T-cell (primary cell): ENCODE measurements at regions not wholly inside any gene's neighbourhood (a gene's known extent, or its start where the extent isn't known, plus 50 kb on each side); places are given as distances from the start of the nearest gene placed in this dataset.

Experiments used
- ATAC-seq, 4 experiments: fragments of 200-7000 bp in 3 of 4; fragments of 150-1000 bp in 1 of 4; cut with Tn5 transposase; replicated peaks in 1 of 4; 1 replicate in 3 of 4; 2 replicates in 1 of 4; pipeline ENCODE4 v1.10.0; 2021; ENCODE audit warnings: moderate library complexity in 3 of 4, mild to moderate bottlenecking in 2 of 4, moderate number of reproducible peaks in 1 of 4
- CTCF ChIA-PET, 2 donors: fragments of 300-600 bp; sonication (Branson Sonifier 250); formaldehyde crosslinking; loops; one replicate each; lab custom pipeline; 2022; ENCODE audit warnings: antibody characterized with exemption in 2 of 2; lab: Charles Lee
- POLR2A ChIA-PET, 2 donors: fragments of 300-600 bp; sonication (Branson Sonifier 250); formaldehyde crosslinking; loops; one replicate each; lab custom pipeline; 2022; ENCODE audit warnings: antibody characterized with exemption in 2 of 2; lab: Charles Lee
- DNase-seq, 35 experiments: peaks; one replicate each; pipeline versions ENCODE4 v3.0.0 to v3.0.0-alpha.2; 2013 to 2023
- H3K27ac ChIP-seq: one replicate; pipeline ENCODE4 v1.5.1; 2013; ENCODE audit warnings: low read length
- H3K27me3 ChIP-seq, 2 experiments: replicated peaks in 1 of 2; 1 replicate in 1 of 2; 2 replicates in 1 of 2; pipeline versions ENCODE4 v1.6.1 to v1.7.0; 2013; ENCODE audit warnings: low read length in 1 of 2, mixed read lengths in 1 of 2; ENCODE audit not compliant: control insufficient read depth in 2 of 2, insufficient read depth in 2 of 2; ENCODE audit errors: extremely low read depth in 1 of 2
- H3K36me3 ChIP-seq, 2 donors: 1 replicate in 1 of 2; 2 replicates in 1 of 2; pipeline versions ENCODE4 v1.6.1 to v1.7.0; 2013; ENCODE audit warnings: low read length in 1 of 2; ENCODE audit not compliant: control insufficient read depth in 2 of 2, insufficient read depth in 1 of 2; ENCODE audit errors: extremely low read depth in 1 of 2
- H3K4me1 ChIP-seq, 2 experiments: 1 replicate in 1 of 2; 2 replicates in 1 of 2; pipeline versions ENCODE4 v1.6.1 to v1.7.0; 2013; ENCODE audit warnings: low read length in 2 of 2, mixed read lengths in 1 of 2; ENCODE audit not compliant: insufficient read depth in 2 of 2, control insufficient read depth in 1 of 2; ENCODE audit errors: extremely low read depth in 1 of 2
- H3K4me3 ChIP-seq, 2 donors: 1 replicate in 1 of 2; 2 replicates in 1 of 2; pipeline versions ENCODE4 v1.5.1 to v1.7.0; 2013; ENCODE audit warnings: mild to moderate bottlenecking in 2 of 2, low read length in 1 of 2, moderate library complexity in 1 of 2; ENCODE audit not compliant: control insufficient read depth in 1 of 2; ENCODE audit errors: extremely low read depth in 1 of 2
- H3K9me3 ChIP-seq: 2 replicates; pipeline ENCODE4 v1.7.0; 2013
- H3K27ac Mint-ChIP-seq, 2 donors: one replicate each; pipeline ENCODE4 v1.8.0; 2020 to 2021; ENCODE audit warnings: mild to moderate bottlenecking in 2 of 2, mixed read lengths in 2 of 2
- H3K27me3 Mint-ChIP-seq, 2 donors: one replicate each; pipeline ENCODE4 v1.8.0; 2021 to 2022; ENCODE audit warnings: mixed read lengths in 2 of 2
- H3K36me3 Mint-ChIP-seq: one replicate; pipeline ENCODE4 v1.8.0; 2021; ENCODE audit warnings: mixed read lengths
- H3K4me1 Mint-ChIP-seq, 3 donors: one replicate each; pipeline ENCODE4 v1.8.0; 2020 to 2022; ENCODE audit warnings: mixed read lengths in 3 of 3, mild to moderate bottlenecking in 1 of 3
- H3K4me3 Mint-ChIP-seq, 3 donors: one replicate each; pipeline ENCODE4 v1.8.0; 2020 to 2022; ENCODE audit warnings: mild to moderate bottlenecking in 3 of 3, mixed read lengths in 3 of 3, moderate library complexity in 3 of 3
- H3K9me3 Mint-ChIP-seq, 3 donors: one replicate each; pipeline ENCODE4 v1.8.0; 2020 to 2022; ENCODE audit warnings: mixed read lengths in 3 of 3
- WGBS: methylation state at CpG from one replicate; pipeline ENCODE4 v1.1.5; 2013; ENCODE audit warnings: missing lambda C conversion rate; ENCODE audit not compliant: insufficient coverage; 5-methylcytosine and 5-hydroxymethylcytosine counted together

GRCh38 chr1:59178339-59179187, 118.3 kb upstream of the FGGY start:
- H3K27me3 Mint-ChIP-seq: no peaks in the 10 kb centered on the region
- DNase-seq (no peak), ATAC-seq (no peak)
- CTCF ChIA-PET: no interaction called here
- no peak overlapping the region for H3K4me3 Mint-ChIP-seq
- H3K27me3 ChIP-seq: no peaks in the 10 kb centered on the region
- H3K36me3 ChIP-seq: no peaks in the 10 kb centered on the region
- no peak overlapping the region for H3K27ac ChIP-seq
- H3K4me1 ChIP-seq: no peaks in the 10 kb centered on the region
- H3K36me3 Mint-ChIP-seq: no peaks in the 10 kb centered on the region
- no peak overlapping the region for H3K27ac Mint-ChIP-seq
- no peak overlapping the region for H3K4me3 ChIP-seq
- peaks cover 0 to 5% (median 0%) of the 10 kb centered on the region in 3 donors for H3K9me3 Mint-ChIP-seq
- WGBS: no CpG with 5 or more reads among the region's 4 CpGs
- H3K9me3 ChIP-seq: no peaks in the 10 kb centered on the region
- POLR2A ChIA-PET: no interaction called here
- no peaks in the 10 kb centered on the region for H3K4me1 Mint-ChIP-seq

DNA sequence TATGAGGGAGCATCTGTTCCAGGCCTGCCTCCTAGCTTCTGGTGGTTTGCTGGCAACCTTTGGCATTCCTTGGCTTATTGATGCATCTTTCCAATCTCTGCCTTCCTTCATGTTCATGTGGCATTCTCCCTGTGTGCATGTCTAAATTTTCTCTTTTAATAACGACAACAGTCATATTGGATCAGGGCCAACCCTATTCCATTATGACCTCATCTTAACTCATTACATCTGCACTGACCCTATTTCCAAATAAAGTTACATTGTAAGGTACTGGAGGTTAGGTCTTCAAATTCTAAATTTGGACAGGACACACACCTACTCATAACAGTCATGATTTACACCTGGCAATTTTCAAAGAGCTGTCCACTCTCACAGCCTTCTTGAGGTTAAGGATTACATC, 117.2 kb upstream of the FGGY start:
- H3K4me1 ChIP-seq: no peaks in the 10 kb centered on the region
- DNase-seq (no peak), ATAC-seq (no peak)
- H3K27me3 Mint-ChIP-seq: no peaks in the 10 kb centered on the region
- no peaks in the 10 kb centered on the region for H3K9me3 ChIP-seq
- peaks cover 0 to 5% (median 0%) of the 10 kb centered on the region in 3 donors for H3K9me3 Mint-ChIP-seq
- no peak overlapping the region for H3K27ac ChIP-seq
- 80% methylated on average over 1 of the region's 1 CpG for WGBS
- H3K4me3 ChIP-seq: no peak overlapping the region
- ChIA-PET CTCF (no interaction called here), POLR2A (no interaction called here)
- no peak overlapping the region for H3K27ac Mint-ChIP-seq
- H3K36me3 Mint-ChIP-seq: no peaks in the 10 kb centered on the region
- no peaks in the 10 kb centered on the region for H3K4me1 Mint-ChIP-seq
- H3K36me3 ChIP-seq: no peaks in the 10 kb centered on the region
- no peaks in the 10 kb centered on the region for H3K27me3 ChIP-seq
- H3K4me3 Mint-ChIP-seq: no peak overlapping the region

DNA sequence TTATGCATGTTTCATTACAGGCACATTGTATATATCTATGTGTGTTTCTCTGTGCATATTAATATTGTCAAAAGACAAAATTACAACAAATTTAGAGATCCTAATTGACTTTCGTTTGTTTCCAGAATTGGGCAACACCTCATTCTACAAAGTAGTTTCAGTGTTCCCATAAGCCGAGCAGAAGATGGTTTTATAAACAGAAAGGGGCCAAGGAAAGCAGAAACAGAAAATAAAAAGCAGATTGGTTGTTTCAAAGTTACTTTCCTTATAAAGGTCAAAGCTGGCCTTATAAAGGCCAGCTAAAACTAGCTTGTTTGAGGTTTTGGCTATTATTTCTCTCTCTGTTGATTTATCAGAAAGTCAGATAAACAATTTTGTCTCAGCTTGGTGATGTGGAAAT, 116.2 kb upstream of the FGGY start:
- ChIA-PET CTCF (interaction anchor here in 1 of 2 donors (0.6 kb wide), 1 partner anchor 330 kb away, joined by 3 read pairs; no protein-coding TSS in a partner anchor), POLR2A (no interaction called here)
- H3K4me1 ChIP-seq: no peaks in the 10 kb centered on the region
- H3K4me3 ChIP-seq: no peak overlapping the region
- Mint-ChIP-seq H3K27me3 (no peaks in the 10 kb centered on the region), H3K36me3 (no peaks in the 10 kb centered on the region), H3K9me3 (peaks cover 0 to 5% (median 0%) of the 10 kb centered on the region in 3 donors), H3K27ac (no peak overlapping the region), H3K4me1 (no peaks in the 10 kb centered on the region), H3K4me3 (no peak overlapping the region)
- no peak for DNase-seq
- no peaks in the 10 kb centered on the region for H3K36me3 ChIP-seq
- WGBS: no CpG with 5 or more reads among the region's 2 CpGs
- H3K9me3 ChIP-seq: no peaks in the 10 kb centered on the region
- no peak overlapping the region for H3K27ac ChIP-seq
- ATAC-seq: no peak
- no peaks in the 10 kb centered on the region for H3K27me3 ChIP-seq

DNA sequence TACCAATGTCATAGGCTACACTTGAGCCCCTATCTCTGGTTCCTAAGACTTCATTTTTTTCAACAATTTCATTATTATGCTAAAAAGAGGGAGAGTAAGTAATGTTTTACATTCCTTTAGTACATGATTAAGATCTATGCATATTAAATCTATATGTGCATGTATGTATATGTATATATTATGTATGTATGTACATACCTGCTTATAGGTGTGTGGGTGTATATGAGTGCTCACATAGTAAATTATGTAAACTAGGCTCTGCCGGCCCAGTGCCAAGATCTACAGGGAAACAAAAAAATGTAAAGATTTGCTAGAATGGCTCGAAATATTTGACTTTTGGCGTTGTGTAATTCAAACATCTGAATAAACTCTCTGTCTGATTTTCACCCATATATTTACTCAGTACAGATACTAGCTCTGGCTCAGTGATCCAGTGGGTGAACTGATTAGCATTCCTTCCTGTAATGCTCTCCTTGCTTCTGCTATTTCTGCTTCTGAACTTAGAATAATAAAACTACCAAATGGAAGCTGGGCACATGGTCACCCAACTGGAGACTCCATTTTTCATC, 113.1 kb upstream of the FGGY start:
- no peaks in the 10 kb centered on the region for H3K36me3 ChIP-seq
- DNase-seq: no peak
- no peaks in the 10 kb centered on the region for H3K27me3 ChIP-seq
- Mint-ChIP-seq H3K9me3 (no peaks in the 10 kb centered on the region), H3K4me1 (no peaks in the 10 kb centered on the region), H3K36me3 (no peaks in the 10 kb centered on the region), H3K4me3 (no peak overlapping the region), H3K27ac (no peak overlapping the region), H3K27me3 (no peaks in the 10 kb centered on the region)
- no peak overlapping the region for H3K27ac ChIP-seq
- ChIA-PET POLR2A (no interaction called here), CTCF (no interaction called here)
- no peak overlapping the region for H3K4me3 ChIP-seq
- no peak for ATAC-seq
- H3K9me3 ChIP-seq: no peaks in the 10 kb centered on the region
- H3K4me1 ChIP-seq: no peaks in the 10 kb centered on the region
- WGBS: 87% methylated on average over 3 of the region's 3 CpGs

- POLR2A ChIA-PET: no interaction called here
- Histone ChIP-seq H3K27ac (no peak overlapping the region), H3K9me3 (no peaks in the 10 kb centered on the region), H3K4me3 (no peak overlapping the region), H3K36me3 (no peaks in the 10 kb centered on the region), H3K27me3 (no peaks in the 10 kb centered on the region), H3K4me1 (no peaks in the 10 kb centered on the region)
- H3K36me3 Mint-ChIP-seq: no peaks in the 10 kb centered on the region
- no peak overlapping the region for H3K4me3 Mint-ChIP-seq
- H3K27ac Mint-ChIP-seq: no peak overlapping the region
- no CpG with 5 or more reads among the region's 5 CpGs for WGBS
- CTCF ChIA-PET: no interaction called here
- no peaks in the 10 kb centered on the region for H3K9me3 Mint-ChIP-seq
- no peak for ATAC-seq
- DNase-seq: no peak
- no peaks in the 10 kb centered on the region for H3K27me3 Mint-ChIP-seq
- no peaks in the 10 kb centered on the region for H3K4me1 Mint-ChIP-seq
Measured at GRCh38 chr1:59184365-59184905, 112.5 kb upstream of the FGGY start.

DNA sequence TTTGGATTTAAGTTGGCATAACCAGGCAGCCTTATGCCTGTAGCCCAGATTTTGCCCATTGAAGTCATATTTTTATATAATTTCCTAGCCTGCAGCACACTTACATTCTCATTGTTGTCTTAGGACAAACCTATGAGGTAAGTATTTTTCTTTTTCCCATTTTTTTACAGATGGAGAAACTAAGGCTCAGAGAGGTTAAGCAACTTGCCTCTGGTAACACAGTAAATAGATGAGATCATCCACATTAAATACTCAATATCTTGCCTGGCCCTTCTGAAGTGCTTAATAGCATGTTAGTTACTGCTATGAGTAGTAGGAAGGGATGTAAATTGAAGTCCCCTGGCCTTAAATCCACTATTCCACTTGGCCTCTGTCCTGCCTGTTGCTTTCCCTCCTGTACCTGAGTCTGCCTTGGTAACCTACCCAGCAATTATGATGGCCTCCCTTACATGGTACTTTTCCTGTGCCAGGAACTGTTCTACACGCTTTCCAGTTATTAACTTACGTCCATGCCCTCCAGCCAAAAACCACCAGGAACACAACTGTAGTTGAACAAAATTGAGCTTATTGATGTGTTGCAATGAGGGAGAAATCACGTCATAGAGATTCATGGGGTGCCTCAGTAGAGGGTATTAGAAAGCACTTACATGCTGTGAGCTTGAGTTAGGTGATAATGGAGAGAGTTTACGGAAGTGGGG, 111.6 kb upstream of the FGGY start:
- Mint-ChIP-seq H3K4me1 (no peaks in the 10 kb centered on the region), H3K9me3 (no peaks in the 10 kb centered on the region), H3K4me3 (no peak overlapping the region), H3K36me3 (no peaks in the 10 kb centered on the region), H3K27ac (no peak overlapping the region), H3K27me3 (peaks cover 0 to 4% of the 10 kb centered on the region in 2 donors)
- Histone ChIP-seq H3K36me3 (no peaks in the 10 kb centered on the region), H3K4me3 (no peak overlapping the region), H3K27me3 (no peaks in the 10 kb centered on the region), H3K27ac (no peak overlapping the region), H3K9me3 (no peaks in the 10 kb centered on the region), H3K4me1 (no peaks in the 10 kb centered on the region)
- ATAC-seq (no peak), DNase-seq (no peak)
- CTCF ChIA-PET: no interaction called here
- WGBS: 100% methylated on average over 2 of the region's 4 CpGs
- POLR2A ChIA-PET: no interaction called here
